ENCODE measurements at regions not wholly inside any gene's neighbourhood (a gene's known extent, or its start where the extent isn't known, plus 50 kb on each side); places are given as distances from the start of the nearest gene placed in this dataset.

- no peak overlapping the region for H3K4me3 Mint-ChIP-seq (ENCODE audit: low read depth)
- DNase-seq (ENCODE audit: low spot score) = no peak
- intact Hi-C loops (cut with micrococcal nuclease) = no loop called here
- H3K9me3 Mint-ChIP-seq = peaks cover 29% of the 10 kb centered on the region
- no peaks in the 10 kb centered on the region for H3K4me1 Mint-ChIP-seq (ENCODE audit: low read depth)
- no peaks in the 10 kb centered on the region for H3K27me3 Mint-ChIP-seq (ENCODE audit: low read depth)
- H3K27ac Mint-ChIP-seq = no peak overlapping the region
- no peaks in the 10 kb centered on the region for H3K36me3 Mint-ChIP-seq (ENCODE audit: low read depth)
Observed at GRCh38 chr21:27633631-27634030, 666.7 kb upstream of the ADAMTS5 start.

DNA sequence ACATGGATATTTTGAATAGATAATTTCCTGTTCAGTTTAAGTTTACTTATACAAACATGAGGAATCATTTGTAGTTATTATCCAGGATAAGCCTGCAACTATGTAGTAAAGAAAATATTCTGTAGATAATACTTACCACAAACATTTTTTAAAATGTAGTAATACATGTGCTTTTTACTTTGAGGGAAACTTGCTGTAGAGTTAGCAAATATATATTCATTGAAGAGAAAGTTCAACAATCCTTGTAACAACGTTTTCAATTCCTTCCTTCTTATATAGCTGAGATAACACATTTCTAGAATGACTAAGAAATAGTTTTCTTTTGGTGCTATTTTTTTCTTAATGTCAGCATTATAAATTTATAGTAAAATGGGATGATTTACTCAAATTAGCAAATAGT lies 664.6 kb upstream of the ADAMTS5 start:
- DNase-seq (ENCODE audit: low spot score) = no peak
- Mint-ChIP-seq H3K9me3 (peaks cover 20% of the 10 kb centered on the region), H3K27me3 (ENCODE audit: low read depth) (no peaks in the 10 kb centered on the region), H3K4me1 (ENCODE audit: low read depth) (no peaks in the 10 kb centered on the region), H3K36me3 (ENCODE audit: low read depth) (no peaks in the 10 kb centered on the region), H3K4me3 (ENCODE audit: low read depth) (no peak overlapping the region), H3K27ac (no peak overlapping the region)
- intact Hi-C loops (cut with micrococcal nuclease) = no loop called here

DNA sequence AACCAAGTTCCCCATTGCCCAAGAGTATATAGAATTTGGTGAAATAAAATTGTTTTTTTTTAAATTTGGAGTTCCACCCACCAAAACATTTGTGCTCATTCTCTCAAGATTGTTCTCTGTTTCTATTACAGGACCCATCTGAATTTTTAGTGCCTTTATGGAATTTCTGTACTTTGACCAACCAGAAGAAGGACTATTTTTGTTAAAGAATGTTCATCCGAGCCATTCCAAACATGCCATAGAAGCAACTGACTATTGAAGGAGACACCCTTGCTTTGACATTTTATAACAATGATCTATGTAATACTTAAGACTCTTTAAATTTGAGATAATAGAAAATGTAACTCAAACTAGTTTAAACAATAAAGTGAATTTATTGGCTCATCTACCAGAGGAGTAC lies 655.7 kb upstream of the ADAMTS5 start:
- Mint-ChIP-seq H3K9me3 (peaks cover 26% of the 10 kb centered on the region), H3K4me3 (ENCODE audit: low read depth) (no peak overlapping the region), H3K36me3 (ENCODE audit: low read depth) (no peaks in the 10 kb centered on the region), H3K4me1 (ENCODE audit: low read depth) (no peaks in the 10 kb centered on the region), H3K27me3 (ENCODE audit: low read depth) (no peaks in the 10 kb centered on the region), H3K27ac (no peak overlapping the region)
- intact Hi-C loops (cut with micrococcal nuclease) = no loop called here
- no peak for DNase-seq (ENCODE audit: low spot score)

DNA sequence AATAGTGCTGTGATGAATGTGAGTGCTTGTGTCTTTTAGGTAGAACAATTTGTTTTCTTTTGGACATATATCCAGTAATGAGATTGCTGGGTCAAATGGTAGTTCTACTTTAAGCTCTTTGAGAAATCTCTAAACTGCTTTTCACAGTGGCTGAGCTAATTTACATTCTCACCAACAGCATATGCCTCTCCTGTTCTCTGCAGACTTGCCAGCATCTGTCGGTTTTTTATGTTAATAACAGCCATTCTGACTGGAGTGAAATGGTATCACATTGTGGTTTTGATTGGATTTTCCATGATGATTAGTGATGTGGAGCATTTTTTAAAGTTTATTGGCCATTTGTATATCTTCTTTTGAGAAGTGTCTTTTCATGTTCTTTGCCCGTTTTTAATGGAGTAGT lies 647.3 kb upstream of the ADAMTS5 start:
- no peak overlapping the region for H3K27ac Mint-ChIP-seq
- intact Hi-C loops (cut with micrococcal nuclease) = no loop called here
- H3K4me1 Mint-ChIP-seq (ENCODE audit: low read depth) = no peaks in the 10 kb centered on the region
- no peaks in the 10 kb centered on the region for H3K36me3 Mint-ChIP-seq (ENCODE audit: low read depth)
- H3K9me3 Mint-ChIP-seq = peaks cover 21% of the 10 kb centered on the region
- no peaks in the 10 kb centered on the region for H3K27me3 Mint-ChIP-seq (ENCODE audit: low read depth)
- no peak for DNase-seq (ENCODE audit: low spot score)
- H3K4me3 Mint-ChIP-seq (ENCODE audit: low read depth) = no peak overlapping the region

GRCh38 chr21:27606422-27606821 lies 639.5 kb upstream of the ADAMTS5 start:
- H3K27me3 Mint-ChIP-seq (ENCODE audit: low read depth) = no peaks in the 10 kb centered on the region
- no peaks in the 10 kb centered on the region for H3K36me3 Mint-ChIP-seq (ENCODE audit: low read depth)
- H3K9me3 Mint-ChIP-seq = peaks cover 34% of the 10 kb centered on the region
- H3K4me3 Mint-ChIP-seq (ENCODE audit: low read depth) = no peak overlapping the region
- intact Hi-C loops (cut with micrococcal nuclease) = no loop called here
- no peak for DNase-seq (ENCODE audit: low spot score)
- no peaks in the 10 kb centered on the region for H3K4me1 Mint-ChIP-seq (ENCODE audit: low read depth)
- no peak overlapping the region for H3K27ac Mint-ChIP-seq

GRCh38 chr21:27596196-27596595 lies 629.3 kb upstream of the ADAMTS5 start:
- intact Hi-C loops (cut with micrococcal nuclease) = no loop called here
- no peak for DNase-seq (ENCODE audit: low spot score)
- Mint-ChIP-seq H3K4me1 (ENCODE audit: low read depth) (no peaks in the 10 kb centered on the region), H3K9me3 (peaks cover 31% of the 10 kb centered on the region), H3K36me3 (ENCODE audit: low read depth) (no peaks in the 10 kb centered on the region), H3K27me3 (ENCODE audit: low read depth) (no peaks in the 10 kb centered on the region), H3K27ac (no peak overlapping the region), H3K4me3 (ENCODE audit: low read depth) (no peak overlapping the region)

GRCh38 chr21:27595716-27596115 lies 628.8 kb upstream of the ADAMTS5 start:
- DNase-seq (ENCODE audit: low spot score) = no peak
- peaks cover 28% of the 10 kb centered on the region for H3K9me3 Mint-ChIP-seq
- H3K4me3 Mint-ChIP-seq (ENCODE audit: low read depth) = no peak overlapping the region
- no peaks in the 10 kb centered on the region for H3K36me3 Mint-ChIP-seq (ENCODE audit: low read depth)
- intact Hi-C loops (cut with micrococcal nuclease) = no loop called here
- no peaks in the 10 kb centered on the region for H3K27me3 Mint-ChIP-seq (ENCODE audit: low read depth)
- no peak overlapping the region for H3K27ac Mint-ChIP-seq
- H3K4me1 Mint-ChIP-seq (ENCODE audit: low read depth) = no peaks in the 10 kb centered on the region

- no peak overlapping the region for H3K4me3 Mint-ChIP-seq (ENCODE audit: low read depth)
- no peaks in the 10 kb centered on the region for H3K36me3 Mint-ChIP-seq (ENCODE audit: low read depth)
- intact Hi-C loops (cut with micrococcal nuclease) = no loop called here
- peaks cover 4% of the 10 kb centered on the region for H3K9me3 Mint-ChIP-seq
- no peaks in the 10 kb centered on the region for H3K4me1 Mint-ChIP-seq (ENCODE audit: low read depth)
- no peaks in the 10 kb centered on the region for H3K27me3 Mint-ChIP-seq (ENCODE audit: low read depth)
- no peak for DNase-seq (ENCODE audit: low spot score)
- no peak overlapping the region for H3K27ac Mint-ChIP-seq
Observed at GRCh38 chr21:27590271-27590670, 623.4 kb upstream of the ADAMTS5 start.

DNA sequence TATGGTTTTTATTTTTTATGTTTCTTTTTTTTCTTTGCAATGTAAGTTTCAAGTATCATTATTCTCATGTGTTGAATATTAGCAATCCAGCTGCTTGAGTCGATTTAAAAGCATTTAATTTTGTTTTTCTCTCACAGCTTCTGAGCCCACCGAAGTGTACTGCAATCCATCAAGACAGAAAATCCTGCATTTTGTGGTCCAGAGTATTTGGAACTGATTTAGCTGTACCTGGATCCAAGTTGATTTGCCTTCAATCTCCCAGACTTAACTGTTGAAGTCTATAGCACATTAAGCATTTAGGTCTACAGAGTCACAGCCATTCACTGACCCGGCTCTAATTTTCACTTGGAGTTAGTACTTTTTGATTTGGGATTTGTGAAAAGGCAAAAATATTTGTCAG lies 622.9 kb upstream of the ADAMTS5 start:
- intact Hi-C loops (cut with micrococcal nuclease) = no loop called here

GRCh38 chr21:27586986-27587385 lies 620.1 kb upstream of the ADAMTS5 start:
- DNase-seq (ENCODE audit: low spot score) = no peak
- Mint-ChIP-seq H3K27me3 (ENCODE audit: low read depth) (no peaks in the 10 kb centered on the region), H3K36me3 (ENCODE audit: low read depth) (no peaks in the 10 kb centered on the region), H3K27ac (no peak overlapping the region), H3K9me3 (no peaks in the 10 kb centered on the region), H3K4me3 (ENCODE audit: low read depth) (no peak overlapping the region), H3K4me1 (ENCODE audit: low read depth) (no peaks in the 10 kb centered on the region)
- intact Hi-C loops (cut with micrococcal nuclease) = no loop called here

More for the DNA sequence above, 622.9 kb upstream of the ADAMTS5 start:
- Mint-ChIP-seq H3K4me3 (ENCODE audit: low read depth) (no peak overlapping the region), H3K4me1 (ENCODE audit: low read depth) (no peaks in the 10 kb centered on the region), H3K27me3 (ENCODE audit: low read depth) (no peaks in the 10 kb centered on the region), H3K36me3 (ENCODE audit: low read depth) (no peaks in the 10 kb centered on the region), H3K9me3 (peaks cover 4% of the 10 kb centered on the region), H3K27ac (no peak overlapping the region)
- DNase-seq (ENCODE audit: low spot score) = no peak

- Mint-ChIP-seq H3K36me3 (ENCODE audit: low read depth) (no peaks in the 10 kb centered on the region), H3K9me3 (no peaks in the 10 kb centered on the region), H3K4me1 (ENCODE audit: low read depth) (no peaks in the 10 kb centered on the region), H3K27ac (no peak overlapping the region), H3K27me3 (ENCODE audit: low read depth) (no peaks in the 10 kb centered on the region), H3K4me3 (ENCODE audit: low read depth) (no peak overlapping the region)
- DNase-seq (ENCODE audit: low spot score) = no peak
- intact Hi-C loops (cut with micrococcal nuclease) = no loop called here
Observed at GRCh38 chr21:27586326-27586725, 619.4 kb upstream of the ADAMTS5 start.

- no peak for DNase-seq (ENCODE audit: low spot score)
- no peak overlapping the region for H3K4me3 Mint-ChIP-seq (ENCODE audit: low read depth)
- intact Hi-C loops (cut with micrococcal nuclease) = no loop called here
- no peaks in the 10 kb centered on the region for H3K4me1 Mint-ChIP-seq (ENCODE audit: low read depth)
- H3K36me3 Mint-ChIP-seq (ENCODE audit: low read depth) = no peaks in the 10 kb centered on the region
- H3K27ac Mint-ChIP-seq = no peak overlapping the region
- peaks cover 5% of the 10 kb centered on the region for H3K9me3 Mint-ChIP-seq
- no peaks in the 10 kb centered on the region for H3K27me3 Mint-ChIP-seq (ENCODE audit: low read depth)
Observed at GRCh38 chr21:27584256-27584655, 617.4 kb upstream of the ADAMTS5 start.

- Mint-ChIP-seq H3K4me1 (ENCODE audit: low read depth) (no peaks in the 10 kb centered on the region), H3K27ac (no peak overlapping the region), H3K36me3 (ENCODE audit: low read depth) (no peaks in the 10 kb centered on the region), H3K9me3 (peaks cover 11% of the 10 kb centered on the region), H3K27me3 (ENCODE audit: low read depth) (no peaks in the 10 kb centered on the region), H3K4me3 (ENCODE audit: low read depth) (no peak overlapping the region)
- DNase-seq (ENCODE audit: low spot score) = no peak
- intact Hi-C loops (cut with micrococcal nuclease) = no loop called here
Observed at GRCh38 chr21:27582948-27583430, 616.1 kb upstream of the ADAMTS5 start.

DNA sequence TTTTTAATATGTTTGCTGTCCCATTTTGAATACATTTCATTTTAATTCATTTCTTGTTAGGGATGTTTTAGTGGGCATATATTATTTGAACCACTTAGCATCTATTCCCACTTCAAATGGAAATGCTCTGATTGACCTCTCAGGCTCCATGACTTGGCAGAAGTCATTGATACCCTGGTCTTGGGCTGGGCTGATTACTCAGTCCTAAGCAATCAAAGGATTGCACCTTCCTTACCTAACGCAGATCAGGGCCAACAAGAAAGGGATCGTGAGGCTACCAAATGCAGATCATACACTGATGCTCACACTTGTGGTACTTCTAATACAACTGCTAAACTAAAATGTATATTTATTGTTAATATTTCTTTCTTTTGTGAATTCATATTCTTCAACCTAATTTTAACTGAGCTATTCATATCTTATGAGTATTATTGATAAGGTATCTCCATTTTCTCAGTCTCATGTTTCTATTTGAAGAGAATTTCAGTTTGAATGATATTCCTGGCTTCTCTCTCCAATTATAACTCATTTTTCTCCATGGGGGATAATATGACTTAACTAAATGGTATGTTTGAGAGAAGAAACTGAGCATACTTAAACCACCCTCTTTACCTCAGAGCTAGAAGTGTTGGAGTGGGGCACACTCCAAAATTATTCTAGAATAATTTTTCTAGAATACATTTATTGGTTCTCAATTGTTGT lies 615.5 kb upstream of the ADAMTS5 start:
- intact Hi-C loops (cut with micrococcal nuclease) = no loop called here
- no peak overlapping the region for H3K27ac Mint-ChIP-seq

More for the DNA sequence above, 615.5 kb upstream of the ADAMTS5 start:
- H3K4me1 Mint-ChIP-seq (ENCODE audit: low read depth) = no peaks in the 10 kb centered on the region
- no peaks in the 10 kb centered on the region for H3K27me3 Mint-ChIP-seq (ENCODE audit: low read depth)
- no peak overlapping the region for H3K4me3 Mint-ChIP-seq (ENCODE audit: low read depth)
- no peak for DNase-seq (ENCODE audit: low spot score)
- no peaks in the 10 kb centered on the region for H3K36me3 Mint-ChIP-seq (ENCODE audit: low read depth)
- H3K9me3 Mint-ChIP-seq = peaks cover 11% of the 10 kb centered on the region
